ENCODE measurements at regions not wholly inside any gene's neighbourhood (a gene's known extent, or its start where the extent isn't known, plus 50 kb on each side); places are given as distances from the start of the nearest gene placed in this dataset.

DNA sequence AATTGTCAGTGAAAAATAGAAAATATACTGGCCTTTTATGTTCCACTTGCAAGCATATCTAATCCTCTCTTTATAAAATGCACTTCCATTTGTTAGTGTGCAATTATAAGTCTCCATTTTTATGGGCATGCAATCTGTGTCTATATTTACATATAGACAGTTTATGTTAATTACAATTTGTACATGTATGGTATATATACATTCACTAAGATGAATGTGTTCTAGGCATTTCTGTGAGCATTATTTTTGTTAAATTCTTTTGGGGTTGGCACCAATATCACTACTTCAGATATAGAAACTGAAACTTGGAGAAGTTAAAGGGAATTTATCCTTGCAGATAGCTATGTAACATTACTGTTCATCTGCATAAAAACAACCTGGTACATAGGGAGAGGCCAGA lies 470.8 kb upstream of the LMO3 start (continued):
- TF ChIP-seq, protein P1, sequence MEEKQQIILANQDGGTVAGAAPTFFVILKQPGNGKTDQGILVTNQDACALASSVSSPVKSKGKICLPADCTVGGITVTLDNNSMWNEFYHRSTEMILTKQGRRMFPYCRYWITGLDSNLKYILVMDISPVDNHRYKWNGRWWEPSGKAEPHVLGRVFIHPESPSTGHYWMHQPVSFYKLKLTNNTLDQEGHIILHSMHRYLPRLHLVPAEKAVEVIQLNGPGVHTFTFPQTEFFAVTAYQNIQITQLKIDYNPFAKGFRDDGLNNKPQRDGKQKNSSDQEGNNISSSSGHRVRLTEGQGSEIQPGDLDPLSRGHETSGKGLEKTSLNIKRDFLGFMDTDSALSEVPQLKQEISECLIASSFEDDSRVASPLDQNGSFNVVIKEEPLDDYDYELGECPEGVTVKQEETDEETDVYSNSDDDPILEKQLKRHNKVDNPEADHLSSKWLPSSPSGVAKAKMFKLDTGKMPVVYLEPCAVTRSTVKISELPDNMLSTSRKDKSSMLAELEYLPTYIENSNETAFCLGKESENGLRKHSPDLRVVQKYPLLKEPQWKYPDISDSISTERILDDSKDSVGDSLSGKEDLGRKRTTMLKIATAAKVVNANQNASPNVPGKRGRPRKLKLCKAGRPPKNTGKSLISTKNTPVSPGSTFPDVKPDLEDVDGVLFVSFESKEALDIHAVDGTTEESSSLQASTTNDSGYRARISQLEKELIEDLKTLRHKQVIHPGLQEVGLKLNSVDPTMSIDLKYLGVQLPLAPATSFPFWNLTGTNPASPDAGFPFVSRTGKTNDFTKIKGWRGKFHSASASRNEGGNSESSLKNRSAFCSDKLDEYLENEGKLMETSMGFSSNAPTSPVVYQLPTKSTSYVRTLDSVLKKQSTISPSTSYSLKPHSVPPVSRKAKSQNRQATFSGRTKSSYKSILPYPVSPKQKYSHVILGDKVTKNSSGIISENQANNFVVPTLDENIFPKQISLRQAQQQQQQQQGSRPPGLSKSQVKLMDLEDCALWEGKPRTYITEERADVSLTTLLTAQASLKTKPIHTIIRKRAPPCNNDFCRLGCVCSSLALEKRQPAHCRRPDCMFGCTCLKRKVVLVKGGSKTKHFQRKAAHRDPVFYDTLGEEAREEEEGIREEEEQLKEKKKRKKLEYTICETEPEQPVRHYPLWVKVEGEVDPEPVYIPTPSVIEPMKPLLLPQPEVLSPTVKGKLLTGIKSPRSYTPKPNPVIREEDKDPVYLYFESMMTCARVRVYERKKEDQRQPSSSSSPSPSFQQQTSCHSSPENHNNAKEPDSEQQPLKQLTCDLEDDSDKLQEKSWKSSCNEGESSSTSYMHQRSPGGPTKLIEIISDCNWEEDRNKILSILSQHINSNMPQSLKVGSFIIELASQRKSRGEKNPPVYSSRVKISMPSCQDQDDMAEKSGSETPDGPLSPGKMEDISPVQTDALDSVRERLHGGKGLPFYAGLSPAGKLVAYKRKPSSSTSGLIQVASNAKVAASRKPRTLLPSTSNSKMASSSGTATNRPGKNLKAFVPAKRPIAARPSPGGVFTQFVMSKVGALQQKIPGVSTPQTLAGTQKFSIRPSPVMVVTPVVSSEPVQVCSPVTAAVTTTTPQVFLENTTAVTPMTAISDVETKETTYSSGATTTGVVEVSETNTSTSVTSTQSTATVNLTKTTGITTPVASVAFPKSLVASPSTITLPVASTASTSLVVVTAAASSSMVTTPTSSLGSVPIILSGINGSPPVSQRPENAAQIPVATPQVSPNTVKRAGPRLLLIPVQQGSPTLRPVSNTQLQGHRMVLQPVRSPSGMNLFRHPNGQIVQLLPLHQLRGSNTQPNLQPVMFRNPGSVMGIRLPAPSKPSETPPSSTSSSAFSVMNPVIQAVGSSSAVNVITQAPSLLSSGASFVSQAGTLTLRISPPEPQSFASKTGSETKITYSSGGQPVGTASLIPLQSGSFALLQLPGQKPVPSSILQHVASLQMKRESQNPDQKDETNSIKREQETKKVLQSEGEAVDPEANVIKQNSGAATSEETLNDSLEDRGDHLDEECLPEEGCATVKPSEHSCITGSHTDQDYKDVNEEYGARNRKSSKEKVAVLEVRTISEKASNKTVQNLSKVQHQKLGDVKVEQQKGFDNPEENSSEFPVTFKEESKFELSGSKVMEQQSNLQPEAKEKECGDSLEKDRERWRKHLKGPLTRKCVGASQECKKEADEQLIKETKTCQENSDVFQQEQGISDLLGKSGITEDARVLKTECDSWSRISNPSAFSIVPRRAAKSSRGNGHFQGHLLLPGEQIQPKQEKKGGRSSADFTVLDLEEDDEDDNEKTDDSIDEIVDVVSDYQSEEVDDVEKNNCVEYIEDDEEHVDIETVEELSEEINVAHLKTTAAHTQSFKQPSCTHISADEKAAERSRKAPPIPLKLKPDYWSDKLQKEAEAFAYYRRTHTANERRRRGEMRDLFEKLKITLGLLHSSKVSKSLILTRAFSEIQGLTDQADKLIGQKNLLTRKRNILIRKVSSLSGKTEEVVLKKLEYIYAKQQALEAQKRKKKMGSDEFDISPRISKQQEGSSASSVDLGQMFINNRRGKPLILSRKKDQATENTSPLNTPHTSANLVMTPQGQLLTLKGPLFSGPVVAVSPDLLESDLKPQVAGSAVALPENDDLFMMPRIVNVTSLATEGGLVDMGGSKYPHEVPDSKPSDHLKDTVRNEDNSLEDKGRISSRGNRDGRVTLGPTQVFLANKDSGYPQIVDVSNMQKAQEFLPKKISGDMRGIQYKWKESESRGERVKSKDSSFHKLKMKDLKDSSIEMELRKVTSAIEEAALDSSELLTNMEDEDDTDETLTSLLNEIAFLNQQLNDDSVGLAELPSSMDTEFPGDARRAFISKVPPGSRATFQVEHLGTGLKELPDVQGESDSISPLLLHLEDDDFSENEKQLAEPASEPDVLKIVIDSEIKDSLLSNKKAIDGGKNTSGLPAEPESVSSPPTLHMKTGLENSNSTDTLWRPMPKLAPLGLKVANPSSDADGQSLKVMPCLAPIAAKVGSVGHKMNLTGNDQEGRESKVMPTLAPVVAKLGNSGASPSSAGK (IDR thresholded peaks at IDR 0.05), result no peak

All from K562 (cell line).